ENCODE measurements at regions not wholly inside any gene's neighbourhood (a gene's known extent, or its start where the extent isn't known, plus 50 kb on each side); places are given as distances from the start of the nearest gene placed in this dataset.
"Not testable (repeated sequence)": the region's sequence is repeated elsewhere in the genome, so short reads cannot be mapped to it uniquely, and the experiment has no call there.

- TF ChIP-seq CTCF (conservative IDR thresholded peaks at IDR 0.05; ENCODE audit: low read depth, low read length) = no peak
- H3K4me3 ChIP-seq (ENCODE audit: low read depth, low read length) = no peak overlapping the region
- DNase-seq (ENCODE audit: low read depth) = no peak
Measured at GRCh38 chr18:78794071-78794430, 185.6 kb upstream of the SALL3 start.

- no peak overlapping the region for H3K4me3 ChIP-seq (ENCODE audit: low read depth, low read length)
- no peak for DNase-seq (ENCODE audit: low read depth)
- no peak for TF ChIP-seq CTCF (conservative IDR thresholded peaks at IDR 0.05; ENCODE audit: low read depth, low read length)
Measured at GRCh38 chr18:78796693-78797455, 182.7 kb upstream of the SALL3 start.

- TF ChIP-seq CTCF (conservative IDR thresholded peaks at IDR 0.05; ENCODE audit: low read depth, low read length) = no peak
- H3K4me3 ChIP-seq (ENCODE audit: low read depth, low read length) = no peak overlapping the region
- DNase-seq (ENCODE audit: low read depth) = no peak
Measured at GRCh38 chr18:78797499-78797898, 182.1 kb upstream of the SALL3 start.

GRCh38 chr18:78798402-78799175, 181.0 kb upstream of the SALL3 start:
- H3K4me3 ChIP-seq (ENCODE audit: low read depth, low read length) = no peak overlapping the region
- TF ChIP-seq CTCF (conservative IDR thresholded peaks at IDR 0.05; ENCODE audit: low read depth, low read length) = no peak
- DNase-seq (ENCODE audit: low read depth) = no peak

- no peak for TF ChIP-seq CTCF (conservative IDR thresholded peaks at IDR 0.05; ENCODE audit: low read depth, low read length)
- H3K4me3 ChIP-seq (ENCODE audit: low read depth, low read length) = no peak overlapping the region
- DNase-seq (ENCODE audit: low read depth) = no peak
Measured at GRCh38 chr18:78799382-78800089, 180.1 kb upstream of the SALL3 start.

- H3K4me3 ChIP-seq (ENCODE audit: low read depth, low read length); DNase-seq (ENCODE audit: low read depth): not testable (repeated sequence)
Measured at GRCh38 chr18:78800102-78800851, 179.3 kb upstream of the SALL3 start.

- no peak overlapping the region for H3K4me3 ChIP-seq (ENCODE audit: low read depth, low read length)
- no peak for DNase-seq (ENCODE audit: low read depth)
- TF ChIP-seq CTCF (conservative IDR thresholded peaks at IDR 0.05; ENCODE audit: low read depth, low read length) = no peak
Measured at GRCh38 chr18:78801011-78801410, 178.6 kb upstream of the SALL3 start.
